H9 (cell line): ENCODE measurements at regions not wholly inside any gene's neighbourhood (a gene's known extent, or its start where the extent isn't known, plus 50 kb on each side); places are given as distances from the start of the nearest gene placed in this dataset.

Source experiments
- DNase-seq: peaks from one replicate; pipeline ENCODE4 v3.0.0-alpha.2; 2017
- H2AFZ ChIP-seq: one replicate; pipeline ENCODE4 v1.6.1; 2013; ENCODE audit warnings: mild to moderate bottlenecking, low read length, control low read depth, moderate library complexity
- H2AK5ac ChIP-seq: 2 replicates; pipeline ENCODE4 v1.6.1; 2013; ENCODE audit warnings: low read length, control low read depth, mixed read lengths; ENCODE audit not compliant: insufficient read length
- H2BK120ac ChIP-seq: one replicate; pipeline ENCODE4 v1.6.1; 2013; ENCODE audit warnings: low read depth, mild to moderate bottlenecking, low read length, control low read depth, inconsistent platforms; ENCODE audit not compliant: poor library complexity, severe bottlenecking
- H2BK12ac ChIP-seq: 2 replicates; pipeline ENCODE4 v1.6.1; 2013; ENCODE audit warnings: low read length, control low read depth, mixed read lengths, low read depth; ENCODE audit not compliant: insufficient read length
- H2BK15ac ChIP-seq: 2 replicates; pipeline ENCODE4 v1.6.1; 2013; ENCODE audit warnings: low read depth, low read length, control low read depth
- H2BK20ac ChIP-seq: one replicate; pipeline ENCODE4 v1.6.1; 2013; ENCODE audit warnings: low read depth, mild to moderate bottlenecking, low read length, control low read depth, inconsistent platforms; ENCODE audit not compliant: poor library complexity, severe bottlenecking
- H2BK5ac ChIP-seq: 2 replicates; pipeline ENCODE4 v1.6.1; 2013; ENCODE audit warnings: low read length, control low read depth, mixed read lengths; ENCODE audit not compliant: insufficient read length
- H3K14ac ChIP-seq: 2 replicates; pipeline ENCODE4 v1.6.1; 2013; ENCODE audit warnings: low read length, control low read depth; ENCODE audit not compliant: insufficient read depth
- H3K18ac ChIP-seq: 2 replicates; pipeline ENCODE4 v1.6.1; 2013; ENCODE audit warnings: low read depth, mild to moderate bottlenecking, mixed read lengths, low read length, control low read depth; ENCODE audit not compliant: insufficient read length
- H3K23ac ChIP-seq: 2 replicates; pipeline ENCODE4 v1.6.1; 2013; ENCODE audit warnings: low read length, control low read depth, mixed read lengths, low read depth; ENCODE audit not compliant: insufficient read length
- H3K23me2 ChIP-seq: 2 replicates; pipeline ENCODE4 v1.6.1; 2013; ENCODE audit warnings: low read depth, mild to moderate bottlenecking, mixed read lengths, low read length, control low read depth; ENCODE audit not compliant: insufficient read length, poor library complexity, severe bottlenecking
- H3K27ac ChIP-seq: 2 replicates; pipeline ENCODE4 v1.5.1; 2013; ENCODE audit warnings: low read length, control low read depth, mixed read lengths, low read depth; ENCODE audit not compliant: insufficient read length
- H3K27me3 ChIP-seq: 2 replicates; pipeline ENCODE4 v1.6.1; 2013; ENCODE audit warnings: low read length, control low read depth, inconsistent platforms; ENCODE audit not compliant: insufficient read depth
- H3K4ac ChIP-seq: 2 replicates; pipeline ENCODE4 v1.6.1; 2013; ENCODE audit warnings: low read depth, mild to moderate bottlenecking, control low read depth, inconsistent platforms, low read length, moderate library complexity
- H3K4me1 ChIP-seq: 2 replicates; pipeline ENCODE4 v1.6.1; 2013; ENCODE audit warnings: low read length, control low read depth, inconsistent platforms; ENCODE audit not compliant: insufficient read depth
- H3K4me2 ChIP-seq: 2 replicates; pipeline ENCODE4 v1.6.1; 2013; ENCODE audit warnings: low read length, control low read depth, mixed read lengths; ENCODE audit not compliant: insufficient read length, insufficient read depth
- H3K56ac ChIP-seq: 2 replicates; pipeline ENCODE4 v1.6.1; 2013; ENCODE audit warnings: low read depth, mild to moderate bottlenecking, mixed read lengths, low read length, control low read depth; ENCODE audit not compliant: insufficient read length
- H3K79me1 ChIP-seq: 2 replicates; pipeline ENCODE4 v1.6.1; 2013; ENCODE audit warnings: low read depth, mild to moderate bottlenecking, moderate library complexity, low read length, control low read depth, inconsistent platforms; ENCODE audit not compliant: insufficient read depth, poor library complexity, severe bottlenecking
- H3K79me2 ChIP-seq: 2 replicates; pipeline ENCODE4 v1.6.1; 2013; ENCODE audit warnings: low read length, control low read depth, inconsistent platforms; ENCODE audit not compliant: insufficient read depth
- H3K9ac ChIP-seq: 2 replicates; pipeline ENCODE4 v1.6.1; 2013; ENCODE audit warnings: low read length, control low read depth, mixed read lengths; ENCODE audit not compliant: insufficient read length; ENCODE audit errors: extremely low read depth
- H3K9me3 ChIP-seq: one replicate; pipeline ENCODE4 v1.6.1; 2013; ENCODE audit warnings: low read depth, low read length, inconsistent platforms; ENCODE audit not compliant: control insufficient read depth
- H3T11ph ChIP-seq: one replicate; pipeline ENCODE4 v1.6.1; 2013; ENCODE audit warnings: mild to moderate bottlenecking, low read length, control low read depth, inconsistent platforms
- H4K20me1 ChIP-seq: one replicate; pipeline ENCODE4 v1.6.1; 2013; ENCODE audit not compliant: control insufficient read depth, insufficient read length, insufficient read depth
- H4K5ac ChIP-seq: 2 replicates; pipeline ENCODE4 v1.6.1; 2013; ENCODE audit warnings: low read depth, mild to moderate bottlenecking, mixed read lengths, low read length, control low read depth; ENCODE audit not compliant: insufficient read length
- H4K8ac ChIP-seq: replicated peaks from 2 replicates; pipeline ENCODE4 v1.6.1; 2013; ENCODE audit warnings: low read length, control low read depth, mixed read lengths, low read depth; ENCODE audit not compliant: insufficient read length
- H4K91ac ChIP-seq: 2 replicates; pipeline ENCODE4 v1.6.1; 2013; ENCODE audit warnings: low read depth, mild to moderate bottlenecking, moderate library complexity, mixed read lengths, low read length, control low read depth; ENCODE audit not compliant: insufficient read length
- H3K27ac Mint-ChIP-seq, 3 experiments: 2 replicates in 2 of 3; 3 replicates in 1 of 3; pipeline ENCODE4 v1.8.0; 2020 to 2021; ENCODE audit warnings: mixed read lengths in 3 of 3, mild to moderate bottlenecking in 1 of 3, moderate library complexity in 1 of 3
- H3K27me3 Mint-ChIP-seq: 2 replicates; pipeline ENCODE4 v1.8.0; 2021; ENCODE audit warnings: low read depth, mild to moderate bottlenecking, moderate library complexity, mixed read lengths
- H3K36me3 Mint-ChIP-seq, 3 experiments: 2 replicates in 2 of 3; 3 replicates in 1 of 3; pipeline ENCODE4 v1.8.0; 2020 to 2021; ENCODE audit warnings: low read depth in 3 of 3, mixed read lengths in 3 of 3; ENCODE audit not compliant: insufficient read depth in 1 of 3
- H3K4me1 Mint-ChIP-seq, 2 experiments: 2 replicates each; pipeline ENCODE4 v1.8.0; 2020; ENCODE audit warnings: mixed read lengths in 2 of 2
- H3K4me3 Mint-ChIP-seq, 2 experiments: 2 replicates in 1 of 2; 3 replicates in 1 of 2; pipeline ENCODE4 v1.8.0; 2020 to 2021; ENCODE audit warnings: mild to moderate bottlenecking in 2 of 2, mixed read lengths in 2 of 2, moderate library complexity in 1 of 2
- H3K9me3 Mint-ChIP-seq, 2 experiments: 2 replicates in 1 of 2; 3 replicates in 1 of 2; pipeline ENCODE4 v1.8.0; 2020; ENCODE audit warnings: mild to moderate bottlenecking in 2 of 2, mixed read lengths in 2 of 2, moderate library complexity in 1 of 2
- CTCF ChIP-seq: fragments of 200-600 bp; sonication (generic); conservative IDR thresholded peaks from 3 replicates; pipeline ENCODE4 v1.8.0; 2021; ENCODE audit warnings: antibody characterized with exemption, mild to moderate bottlenecking
- WGBS: extraction: QIAGEN DNeasy Blood & Tissue Kit; methylation state at CpG from one replicate; pipeline ENCODE4 v1.1.7; 2013; ENCODE audit warnings: missing lambda C conversion rate, low lambda C conversion rate, mixed read lengths; ENCODE audit not compliant: insufficient read length; ENCODE audit errors: extremely low coverage; 5-methylcytosine and 5-hydroxymethylcytosine counted together

DNA sequence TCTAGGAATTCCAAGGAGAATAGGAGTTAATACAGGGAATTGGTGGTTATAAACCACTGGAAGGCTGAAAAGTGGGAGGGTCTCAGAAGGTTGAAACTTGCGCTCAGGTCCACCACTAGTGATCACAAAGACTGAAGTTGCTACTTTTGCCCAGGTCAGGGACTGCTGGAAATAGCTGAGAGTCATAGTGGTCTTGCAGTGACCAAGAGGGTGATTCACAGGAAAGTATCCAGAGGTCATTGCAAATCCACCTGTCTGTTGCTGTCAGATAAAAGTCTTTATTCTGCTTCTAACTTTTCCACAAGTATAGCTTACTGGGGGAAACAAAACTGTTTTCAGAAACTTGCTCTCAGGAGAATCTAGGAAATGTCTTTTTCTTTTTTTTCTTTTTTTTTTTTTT, 211.5 kb upstream of the PRSS1 start:
- Histone ChIP-seq H3K9ac (no peak overlapping the region), H3K4me1 (no peaks in the 10 kb centered on the region), H2BK20ac (no peak overlapping the region), H3K79me2 (no peaks in the 10 kb centered on the region), H4K20me1 (no peaks in the 10 kb centered on the region), H2BK5ac (no peak overlapping the region), H3K23me2 (no peaks in the 10 kb centered on the region), H4K5ac (no peak overlapping the region), H3K14ac (no peak overlapping the region), H4K91ac (no peak overlapping the region), H2AFZ (no peak overlapping the region), H3K27ac (no peak overlapping the region), H3K4me2 (no peak overlapping the region), H3K27me3 (no peaks in the 10 kb centered on the region), H2BK120ac (no peak overlapping the region), H3K18ac (no peak overlapping the region), H3K9me3 (no peaks in the 10 kb centered on the region), H3K4ac (no peak overlapping the region), H3K56ac (no peak overlapping the region), H3T11ph (no peak overlapping the region), H2AK5ac (no peak overlapping the region), H4K8ac (no peak overlapping the region), H3K23ac (no peak overlapping the region), H2BK12ac (no peak overlapping the region), H2BK15ac (no peak overlapping the region), H3K79me1 (no peaks in the 10 kb centered on the region)
- Mint-ChIP-seq H3K4me1 (peaks cover 7 to 10% of the 10 kb centered on the region in 2 experiments), H3K4me3 (no peak overlapping the region), H3K36me3 (no peaks in the 10 kb centered on the region), H3K9me3 (no peaks in the 10 kb centered on the region), H3K27me3 (peaks cover 7% of the 10 kb centered on the region), H3K27ac (no peak overlapping the region)
- TF ChIP-seq CTCF = no peak
- WGBS = no CpG with 5 or more reads among the region's 1 CpG
- DNase-seq = no peak
